ENCODE measurements at regions not wholly inside any gene's neighbourhood (a gene's known extent, or its start where the extent isn't known, plus 50 kb on each side); places are given as distances from the start of the nearest gene placed in this dataset.

- no peaks in the 10 kb centered on the region for H3K36me3 Mint-ChIP-seq (ENCODE audit: low read depth)
- H3K27ac Mint-ChIP-seq (ENCODE audit: unreplicated experiment) = peak overlapping the region; percentile 81
- H3K27me3 Mint-ChIP-seq (ENCODE audit: low read depth) = no peaks in the 10 kb centered on the region
- H3K4me1 Mint-ChIP-seq = peaks cover 52% of the 10 kb centered on the region
- peaks cover 2% of the 10 kb centered on the region for H3K9me3 Mint-ChIP-seq
- no peak overlapping the region for H3K4me3 Mint-ChIP-seq
- no peak for DNase-seq (ENCODE audit: low read depth, low spot score)
- no peak for TF ChIP-seq CTCF (conservative IDR thresholded peaks at IDR 0.05)
Measured at GRCh38 chr2:121969766-121970639, 214.6 kb downstream of the TSN start.

GRCh38 chr2:121972203-121972602, 216.8 kb downstream of the TSN start:
- peak overlapping the region; percentile 31 for H3K4me3 Mint-ChIP-seq
- no peaks in the 10 kb centered on the region for H3K9me3 Mint-ChIP-seq
- no peak for DNase-seq (ENCODE audit: low read depth, low spot score)
- no peaks in the 10 kb centered on the region for H3K27me3 Mint-ChIP-seq (ENCODE audit: low read depth)
- H3K4me1 Mint-ChIP-seq = peaks cover 70% of the 10 kb centered on the region
- no peak for TF ChIP-seq CTCF (conservative IDR thresholded peaks at IDR 0.05)
- no peaks in the 10 kb centered on the region for H3K36me3 Mint-ChIP-seq (ENCODE audit: low read depth)
- H3K27ac Mint-ChIP-seq (ENCODE audit: unreplicated experiment) = no peak overlapping the region

- peak; percentile 54 for DNase-seq (ENCODE audit: low read depth, low spot score)
- peaks cover 8% of the 10 kb centered on the region for H3K9me3 Mint-ChIP-seq
- H3K4me1 Mint-ChIP-seq = peaks cover 58% of the 10 kb centered on the region
- H3K27ac Mint-ChIP-seq (ENCODE audit: unreplicated experiment) = peak overlapping the region; percentile 10
- H3K27me3 Mint-ChIP-seq (ENCODE audit: low read depth) = no peaks in the 10 kb centered on the region
- H3K4me3 Mint-ChIP-seq = peak overlapping the region; percentile 68
- H3K36me3 Mint-ChIP-seq (ENCODE audit: low read depth) = no peaks in the 10 kb centered on the region
- peak; percentile 84 for TF ChIP-seq CTCF (conservative IDR thresholded peaks at IDR 0.05)
Measured at GRCh38 chr2:121974897-121975661, 219.6 kb downstream of the TSN start.

GRCh38 chr2:121976926-121977325, 221.5 kb downstream of the TSN start:
- H3K4me3 Mint-ChIP-seq = no peak overlapping the region
- DNase-seq (ENCODE audit: low read depth, low spot score) = no peak
- peaks cover 8% of the 10 kb centered on the region for H3K9me3 Mint-ChIP-seq
- no peaks in the 10 kb centered on the region for H3K36me3 Mint-ChIP-seq (ENCODE audit: low read depth)
- no peak for TF ChIP-seq CTCF (conservative IDR thresholded peaks at IDR 0.05)
- peaks cover 47% of the 10 kb centered on the region for H3K4me1 Mint-ChIP-seq
- peak overlapping the region; percentile 15 for H3K27ac Mint-ChIP-seq (ENCODE audit: unreplicated experiment)
- no peaks in the 10 kb centered on the region for H3K27me3 Mint-ChIP-seq (ENCODE audit: low read depth)

- Mint-ChIP-seq H3K36me3 (ENCODE audit: low read depth) (peaks cover 4% of the 10 kb centered on the region), H3K27ac (ENCODE audit: unreplicated experiment) (no peak overlapping the region)
- no peak for TF ChIP-seq CTCF (conservative IDR thresholded peaks at IDR 0.05)
Measured at GRCh38 chr2:121977326-121977725, 221.9 kb downstream of the TSN start.

More at GRCh38 chr2:121977326-121977725, 221.9 kb downstream of the TSN start:
- H3K27me3 Mint-ChIP-seq (ENCODE audit: low read depth) = no peaks in the 10 kb centered on the region
- H3K4me3 Mint-ChIP-seq = no peak overlapping the region
- peaks cover 44% of the 10 kb centered on the region for H3K4me1 Mint-ChIP-seq
- peaks cover 12% of the 10 kb centered on the region for H3K9me3 Mint-ChIP-seq
- no peak for DNase-seq (ENCODE audit: low read depth, low spot score)

Measured in neural crest cell (in vitro differentiated cells).